Left ventricle myocardium inferior (tissue), 1 donor: ENCODE measurements at regions not wholly inside any gene's neighbourhood (a gene's known extent, or its start where the extent isn't known, plus 50 kb on each side); places are given as distances from the start of the nearest gene placed in this dataset.

Experiments
- DNase-seq: peaks from one replicate; pipeline ENCODE4 v3.0.0-alpha.2; 2020
- H3K27ac ChIP-seq: fragments of 200-600 bp; replicated peaks from 2 replicates; pipeline ENCODE4 v1.8.0; 2021
- H3K27me3 ChIP-seq: fragments of 200-600 bp; 2 replicates; pipeline ENCODE4 v1.8.0; 2021; ENCODE audit warnings: low read depth
- H3K36me3 ChIP-seq: fragments of 200-600 bp; 2 replicates; pipeline ENCODE4 v1.8.0; 2021
- H3K4me1 ChIP-seq: fragments of 200-600 bp; 2 replicates; pipeline ENCODE4 v1.8.0; 2021
- H3K4me3 ChIP-seq: fragments of 200-600 bp; 2 replicates; pipeline ENCODE4 v1.8.0; 2021; ENCODE audit warnings: mild to moderate bottlenecking, moderate library complexity
- H3K9me3 ChIP-seq: fragments of 200-600 bp; replicated peaks from 2 replicates; pipeline ENCODE4 v1.8.0; 2021
- intact Hi-C: fragments of 100-400 bp; cut with micrococcal nuclease; formaldehyde crosslinking; loops from one replicate; pipeline ENCODE4 v1.11.0; 2022
- TF ChIP-seq, protein P1 (sequence below): fragments of 200-600 bp; IDR thresholded peaks from 2 replicates; pipeline ENCODE4 v1.8.0; 2021; ENCODE audit warnings: antibody characterized with exemption, mild to moderate bottlenecking, borderline replicate concordance
- donor health status: DM: no; HTN: yes; CAD: no; lungs with severe emphysema.

- H3K36me3 ChIP-seq, result no peaks in the 10 kb centered on the region
- TF ChIP-seq, protein P1, sequence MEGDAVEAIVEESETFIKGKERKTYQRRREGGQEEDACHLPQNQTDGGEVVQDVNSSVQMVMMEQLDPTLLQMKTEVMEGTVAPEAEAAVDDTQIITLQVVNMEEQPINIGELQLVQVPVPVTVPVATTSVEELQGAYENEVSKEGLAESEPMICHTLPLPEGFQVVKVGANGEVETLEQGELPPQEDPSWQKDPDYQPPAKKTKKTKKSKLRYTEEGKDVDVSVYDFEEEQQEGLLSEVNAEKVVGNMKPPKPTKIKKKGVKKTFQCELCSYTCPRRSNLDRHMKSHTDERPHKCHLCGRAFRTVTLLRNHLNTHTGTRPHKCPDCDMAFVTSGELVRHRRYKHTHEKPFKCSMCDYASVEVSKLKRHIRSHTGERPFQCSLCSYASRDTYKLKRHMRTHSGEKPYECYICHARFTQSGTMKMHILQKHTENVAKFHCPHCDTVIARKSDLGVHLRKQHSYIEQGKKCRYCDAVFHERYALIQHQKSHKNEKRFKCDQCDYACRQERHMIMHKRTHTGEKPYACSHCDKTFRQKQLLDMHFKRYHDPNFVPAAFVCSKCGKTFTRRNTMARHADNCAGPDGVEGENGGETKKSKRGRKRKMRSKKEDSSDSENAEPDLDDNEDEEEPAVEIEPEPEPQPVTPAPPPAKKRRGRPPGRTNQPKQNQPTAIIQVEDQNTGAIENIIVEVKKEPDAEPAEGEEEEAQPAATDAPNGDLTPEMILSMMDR, result no peak
- H3K4me3 ChIP-seq, result no peak overlapping the region
- intact Hi-C loops, result loop anchor here (5.0 kb wide), 2 partner anchors 77 to 247 kb away; no protein-coding TSS in a partner anchor
- peaks cover 45% of the 10 kb centered on the region for H3K4me1 ChIP-seq
- H3K9me3 ChIP-seq, result no peaks in the 10 kb centered on the region
- H3K27ac ChIP-seq, result peak overlapping the region; percentile 76
- no peak for DNase-seq
- H3K27me3 ChIP-seq, result no peaks in the 10 kb centered on the region
These were observed 147.7 kb downstream of the SMAD6 start for GRCh38 chr15:66849746-66850077.

DNA sequence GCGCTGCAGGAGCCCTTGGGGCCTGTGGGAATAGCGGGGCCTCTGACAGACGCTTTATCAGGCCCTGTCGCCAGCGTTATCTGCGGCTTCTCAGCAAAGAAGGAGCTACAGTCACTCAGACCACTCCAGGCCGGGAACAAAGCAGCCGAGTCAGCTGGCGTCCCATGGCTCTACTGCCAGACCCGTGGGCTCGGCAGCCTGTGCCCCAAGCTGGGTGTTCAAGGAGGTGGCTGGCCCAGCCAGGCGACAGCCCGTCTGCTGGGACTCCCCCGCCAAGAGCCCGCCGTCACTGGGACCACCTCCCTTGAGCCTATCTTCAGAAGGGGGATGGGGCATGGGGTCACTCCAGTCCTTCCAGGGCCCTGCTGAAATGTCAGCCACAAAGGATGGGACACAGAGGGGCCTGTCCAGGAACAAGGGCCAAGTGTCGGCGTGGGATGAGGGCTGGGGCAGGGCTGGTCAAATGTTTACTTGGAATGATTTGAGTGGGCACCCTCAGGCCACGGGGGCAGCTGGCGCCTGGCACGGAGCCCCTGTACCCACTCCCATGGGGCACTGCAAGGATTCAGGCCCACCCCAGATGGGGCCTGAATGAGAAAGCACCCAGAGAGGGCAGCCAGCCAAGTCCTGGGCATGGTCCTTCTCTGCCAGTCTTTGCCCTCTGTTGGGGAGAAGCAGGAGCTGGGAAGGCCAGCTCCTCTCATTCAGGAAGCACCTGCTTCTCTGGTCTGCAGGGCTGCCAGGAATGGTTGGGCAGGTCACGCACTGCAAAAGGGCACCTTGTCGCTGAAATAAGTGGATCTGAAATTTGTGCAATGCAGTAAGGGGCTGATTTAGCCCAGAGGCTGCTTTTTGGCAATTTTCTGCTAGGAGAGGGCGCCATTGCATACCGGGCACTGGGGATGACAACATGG is 148.3 kb downstream of the SMAD6 start:
- Histone ChIP-seq H3K27ac (peak overlapping the region; percentile 76), H3K36me3 (no peaks in the 10 kb centered on the region), H3K27me3 (no peaks in the 10 kb centered on the region), H3K9me3 (no peaks in the 10 kb centered on the region), H3K4me3 (no peak overlapping the region), H3K4me1 (peaks cover 45% of the 10 kb centered on the region)
- DNase-seq, result peak; percentile 58
- intact Hi-C loops, result loop anchor here (5.0 kb wide), 2 partner anchors 78 to 248 kb away; no protein-coding TSS in a partner anchor
- TF ChIP-seq, protein P1, result no peak

DNA sequence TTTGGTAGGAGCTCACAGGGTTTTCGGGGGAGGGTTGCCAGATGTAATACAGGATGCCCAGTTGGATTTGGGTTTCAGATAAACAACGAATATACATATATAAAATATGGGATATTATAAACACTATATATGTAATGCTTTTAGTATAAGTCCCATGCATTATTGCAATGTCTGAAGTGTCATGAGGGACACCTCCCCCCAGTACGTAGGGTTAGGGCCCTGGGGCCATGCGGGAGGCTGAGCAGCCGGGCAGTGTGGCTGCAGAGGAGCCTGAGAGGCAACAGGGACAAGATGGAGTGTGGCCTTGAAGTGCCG is 148.9 kb downstream of the SMAD6 start:
- no peaks in the 10 kb centered on the region for H3K36me3 ChIP-seq
- DNase-seq, result no peak
- peaks cover 40% of the 10 kb centered on the region for H3K4me1 ChIP-seq
- peak overlapping the region; percentile 76 for H3K27ac ChIP-seq
- H3K27me3 ChIP-seq, result no peaks in the 10 kb centered on the region
- H3K9me3 ChIP-seq, result no peaks in the 10 kb centered on the region
- H3K4me3 ChIP-seq, result peak overlapping the region; percentile 40
- intact Hi-C loops, result loop anchor here (5.0 kb wide), 2 partner anchors 79 to 249 kb away; no protein-coding TSS in a partner anchor
- TF ChIP-seq, protein P1, result no peak

- Histone ChIP-seq H3K9me3 (no peaks in the 10 kb centered on the region), H3K27ac (peak overlapping the region; percentile 76), H3K27me3 (no peaks in the 10 kb centered on the region), H3K36me3 (no peaks in the 10 kb centered on the region), H3K4me3 (peak overlapping the region; percentile 40), H3K4me1 (peaks cover 40% of the 10 kb centered on the region)
- peak; percentile 86 for DNase-seq
- intact Hi-C loops, result loop anchor here (5.0 kb wide), 2 partner anchors 79 to 249 kb away; no protein-coding TSS in a partner anchor
- TF ChIP-seq, protein P1, result peak; percentile 99
These were observed 149.5 kb downstream of the SMAD6 start for GRCh38 chr15:66851311-66852063.

DNA sequence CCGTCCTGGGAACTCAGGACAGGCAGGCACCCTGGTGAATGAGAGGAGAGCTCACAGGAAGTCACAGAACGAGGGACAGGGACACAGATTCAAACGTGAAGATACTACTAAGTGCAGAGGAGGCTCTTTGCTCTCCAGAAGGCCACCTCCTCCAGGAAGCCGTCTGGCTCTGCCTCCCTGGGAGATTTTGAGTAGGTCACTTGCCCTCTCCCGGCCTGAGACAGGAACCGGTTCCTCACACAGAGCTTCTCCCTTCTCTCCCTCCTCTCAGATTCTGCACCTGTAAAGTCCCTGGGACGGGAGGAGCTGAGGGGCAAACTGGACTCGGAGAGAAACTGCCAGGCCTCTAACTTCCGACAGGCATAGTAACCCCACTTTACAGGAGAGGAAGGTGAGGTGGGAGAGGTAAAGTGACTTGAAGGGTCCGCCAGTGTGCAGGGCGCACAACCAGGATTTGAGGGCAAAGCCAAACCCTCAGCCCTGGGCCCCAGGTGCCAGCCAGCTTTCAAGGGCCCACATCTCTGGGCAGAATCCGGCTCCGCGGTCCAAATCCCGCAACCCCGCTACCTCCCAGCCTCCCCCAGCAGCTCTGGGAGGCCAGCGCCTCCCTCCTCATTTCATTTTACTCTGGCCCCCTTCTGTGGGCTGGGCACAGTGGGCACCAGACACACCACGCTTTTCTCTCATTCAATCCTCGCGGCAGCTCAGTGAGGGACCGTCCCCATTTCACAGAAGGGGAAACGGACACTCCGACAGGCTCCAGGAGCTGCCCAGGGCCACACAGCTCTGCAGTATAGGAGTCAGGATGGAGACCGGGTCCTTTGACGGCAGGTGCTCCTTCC is 150.2 kb downstream of the SMAD6 start:
- intact Hi-C loops, result loop anchor here (5.0 kb wide), 2 partner anchors 80 to 250 kb away; no protein-coding TSS in a partner anchor
- H3K27ac ChIP-seq, result no peak overlapping the region
- no peak for DNase-seq

More for the DNA sequence above, 150.2 kb downstream of the SMAD6 start:
- no peaks in the 10 kb centered on the region for H3K9me3 ChIP-seq
- H3K4me3 ChIP-seq, result no peak overlapping the region
- no peaks in the 10 kb centered on the region for H3K27me3 ChIP-seq
- no peaks in the 10 kb centered on the region for H3K36me3 ChIP-seq
- TF ChIP-seq, protein P1, result no peak
- H3K4me1 ChIP-seq, result peaks cover 40% of the 10 kb centered on the region
